ENCODE measurements at regions not wholly inside any gene's neighbourhood (a gene's known extent, or its start where the extent isn't known, plus 50 kb on each side); places are given as distances from the start of the nearest gene placed in this dataset.

- no peak for ATAC-seq (ENCODE audit: low read depth)
- H3K27me3 Mint-ChIP-seq, result no peaks in the 10 kb centered on the region
- POLR2A ChIA-PET, result no interaction called here
- no peaks in the 10 kb centered on the region for H3K4me1 Mint-ChIP-seq
- CTCF ChIA-PET, result no interaction called here
- H3K27ac Mint-ChIP-seq, result no peak overlapping the region
- intact Hi-C loops (cut with micrococcal nuclease), result no loop called here
- no peak overlapping the region for H3K4me3 Mint-ChIP-seq
- no peak for TF ChIP-seq CTCF (IDR thresholded peaks at IDR 0.05)
- H3K36me3 Mint-ChIP-seq (ENCODE audit: low read depth), result no peaks in the 10 kb centered on the region
- H3K9me3 Mint-ChIP-seq, result no peaks in the 10 kb centered on the region
- no peak for DNase-seq
Measured at GRCh38 chr5:98095072-98095471, 678.4 kb upstream of the RGMB start.

- H3K9me3 Mint-ChIP-seq, result no peaks in the 10 kb centered on the region
- ATAC-seq (ENCODE audit: low read depth), result no peak
- H3K36me3 Mint-ChIP-seq (ENCODE audit: low read depth), result no peaks in the 10 kb centered on the region
- DNase-seq, result no peak
- no peak for TF ChIP-seq CTCF (IDR thresholded peaks at IDR 0.05)
- intact Hi-C loops (cut with micrococcal nuclease), result no loop called here
- H3K4me1 Mint-ChIP-seq, result no peaks in the 10 kb centered on the region
- H3K4me3 Mint-ChIP-seq, result no peak overlapping the region
- no peaks in the 10 kb centered on the region for H3K27me3 Mint-ChIP-seq
- ChIA-PET CTCF (no interaction called here), POLR2A (no interaction called here)
- no peak overlapping the region for H3K27ac Mint-ChIP-seq
Measured at GRCh38 chr5:98096155-98096554, 677.3 kb upstream of the RGMB start.

GRCh38 chr5:98099448-98100105 lies 673.9 kb upstream of the RGMB start:
- Mint-ChIP-seq H3K9me3 (no peaks in the 10 kb centered on the region), H3K36me3 (ENCODE audit: low read depth) (no peaks in the 10 kb centered on the region), H3K4me3 (no peak overlapping the region), H3K27me3 (no peaks in the 10 kb centered on the region), H3K4me1 (no peaks in the 10 kb centered on the region), H3K27ac (no peak overlapping the region)
- no peak for TF ChIP-seq CTCF (IDR thresholded peaks at IDR 0.05)
- ATAC-seq (ENCODE audit: low read depth), result no peak
- CTCF ChIA-PET, result no interaction called here
- no peak for DNase-seq
- intact Hi-C loops (cut with micrococcal nuclease), result no loop called here
- POLR2A ChIA-PET, result no interaction called here

GRCh38 chr5:98101131-98101530 lies 672.3 kb upstream of the RGMB start:
- no peak overlapping the region for H3K27ac Mint-ChIP-seq
- no peaks in the 10 kb centered on the region for H3K36me3 Mint-ChIP-seq (ENCODE audit: low read depth)
- ATAC-seq (ENCODE audit: low read depth) (no peak), DNase-seq (no peak)
- ChIA-PET CTCF (no interaction called here), POLR2A (no interaction called here)
- H3K4me3 Mint-ChIP-seq, result no peak overlapping the region
- no peaks in the 10 kb centered on the region for H3K27me3 Mint-ChIP-seq
- H3K4me1 Mint-ChIP-seq, result no peaks in the 10 kb centered on the region
- intact Hi-C loops (cut with micrococcal nuclease), result no loop called here
- TF ChIP-seq CTCF (IDR thresholded peaks at IDR 0.05), result no peak
- H3K9me3 Mint-ChIP-seq, result no peaks in the 10 kb centered on the region

- intact Hi-C loops (cut with micrococcal nuclease), result no loop called here
- no peak overlapping the region for H3K27ac Mint-ChIP-seq
- DNase-seq (no peak), ATAC-seq (ENCODE audit: low read depth) (no peak)
- ChIA-PET CTCF (no interaction called here), POLR2A (no interaction called here)
- no peak for TF ChIP-seq CTCF (IDR thresholded peaks at IDR 0.05)
- H3K4me1 Mint-ChIP-seq, result no peaks in the 10 kb centered on the region
- no peaks in the 10 kb centered on the region for H3K27me3 Mint-ChIP-seq
- no peak overlapping the region for H3K4me3 Mint-ChIP-seq
- H3K36me3 Mint-ChIP-seq (ENCODE audit: low read depth), result no peaks in the 10 kb centered on the region
- H3K9me3 Mint-ChIP-seq, result no peaks in the 10 kb centered on the region
Measured at GRCh38 chr5:98102936-98103335, 670.5 kb upstream of the RGMB start.

All from activated B cell treated with CpG ODN at 0.5 μM for 24 hours (primary cell).